NCI-H510A (cell line): ENCODE measurements at regions not wholly inside any gene's neighbourhood (a gene's known extent, or its start where the extent isn't known, plus 50 kb on each side); places are given as distances from the start of the nearest gene placed in this dataset.

ENCODE experiments used
- DNase-seq: peaks from one replicate; lab custom pipeline; 2025; lab: John Stamatoyannopoulos, UW

- DNase-seq = no peak
Observed at GRCh38 chr10:58970160-58970915, 206.1 kb upstream of the PHYHIPL start.

DNA sequence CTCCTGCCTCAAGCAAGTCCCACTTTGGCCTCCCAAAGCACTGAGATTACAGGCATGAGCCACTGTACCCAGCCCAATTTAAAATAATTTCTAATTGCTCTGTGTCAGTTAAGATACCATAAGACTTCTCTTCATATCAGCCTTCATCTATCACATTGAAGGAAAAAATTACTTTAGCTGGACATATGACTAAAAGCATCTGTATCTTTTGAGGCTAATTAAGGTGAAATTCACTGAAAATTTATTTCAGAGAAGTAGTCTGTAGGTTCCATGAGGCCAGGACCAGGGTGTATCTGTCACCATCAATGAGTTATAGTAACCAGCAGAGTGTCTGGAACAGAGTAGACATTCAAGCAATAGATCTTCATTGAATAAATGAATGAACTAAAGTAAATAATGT lies 205.2 kb upstream of the PHYHIPL start:
- no peak for DNase-seq

DNA sequence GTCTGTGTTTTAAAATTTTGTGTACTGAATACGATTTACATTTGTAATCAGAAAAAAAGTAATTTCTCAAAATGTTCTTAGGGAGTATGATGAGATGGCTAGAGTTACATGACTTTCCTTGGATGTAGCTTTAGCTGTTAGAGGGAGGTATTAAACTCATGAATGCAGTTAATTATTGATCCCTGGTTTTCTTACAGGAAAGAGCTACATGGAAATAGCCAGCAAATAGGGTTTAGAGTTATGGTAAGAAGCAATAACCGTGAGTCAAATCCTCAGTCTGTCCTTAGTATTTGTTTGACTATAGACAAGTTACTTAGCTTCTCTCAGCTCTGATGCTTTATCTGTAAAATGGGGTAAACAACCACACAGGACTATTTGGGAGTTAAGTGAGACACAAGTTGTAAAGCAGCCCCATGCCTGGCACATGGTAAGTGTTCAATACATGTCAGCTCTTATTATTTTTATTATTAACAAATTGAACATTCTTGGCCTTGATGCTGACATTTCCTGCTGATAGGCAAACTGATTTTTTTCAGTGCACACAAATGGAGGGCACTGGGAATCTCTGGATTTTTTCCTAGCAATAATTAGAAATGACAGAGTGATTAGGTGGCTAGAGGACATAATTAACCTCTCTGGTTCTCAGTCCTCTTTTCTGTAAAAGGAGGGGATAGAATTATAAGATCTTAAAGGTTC lies 204.5 kb upstream of the PHYHIPL start:
- DNase-seq = no peak

- DNase-seq = no peak
Observed at GRCh38 chr10:58972576-58973234, 203.7 kb upstream of the PHYHIPL start.

DNA sequence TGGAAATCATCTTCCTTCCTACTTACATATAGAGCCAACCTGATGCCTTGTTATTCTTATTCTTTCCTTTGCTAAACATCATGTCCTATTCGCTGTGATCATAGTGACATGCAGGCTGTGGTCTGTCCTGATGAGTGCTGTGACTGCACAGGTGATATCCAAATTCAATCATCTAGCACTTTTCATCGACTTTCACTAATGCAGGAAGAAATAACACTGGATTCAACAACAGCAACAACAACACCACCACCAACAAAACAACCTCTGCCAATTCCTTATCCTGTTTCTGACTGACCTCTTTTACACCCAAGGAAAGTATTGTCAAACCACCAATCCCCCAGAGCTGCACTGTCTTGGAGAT lies 203.2 kb upstream of the PHYHIPL start:
- no peak for DNase-seq

DNA sequence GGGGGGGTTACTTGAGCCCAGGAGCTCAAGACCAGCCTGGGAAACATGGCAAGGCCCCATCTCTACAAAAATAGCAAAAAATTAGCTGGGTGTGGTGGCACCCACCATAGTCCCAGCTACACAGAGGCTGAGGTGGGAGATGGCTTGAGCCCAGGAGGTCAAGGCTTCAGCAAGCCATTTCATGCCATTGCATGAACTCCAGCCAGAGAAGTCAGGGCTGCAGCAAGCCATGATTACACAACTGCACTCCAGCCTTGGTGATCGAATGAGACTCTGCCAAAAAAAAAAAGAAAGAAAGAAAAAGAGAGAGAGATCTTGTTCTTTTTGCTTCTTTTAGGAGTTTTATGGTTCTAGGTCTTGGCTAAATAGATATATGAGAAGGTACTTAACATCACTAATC lies 200.2 kb upstream of the PHYHIPL start:
- DNase-seq = no peak

DNA sequence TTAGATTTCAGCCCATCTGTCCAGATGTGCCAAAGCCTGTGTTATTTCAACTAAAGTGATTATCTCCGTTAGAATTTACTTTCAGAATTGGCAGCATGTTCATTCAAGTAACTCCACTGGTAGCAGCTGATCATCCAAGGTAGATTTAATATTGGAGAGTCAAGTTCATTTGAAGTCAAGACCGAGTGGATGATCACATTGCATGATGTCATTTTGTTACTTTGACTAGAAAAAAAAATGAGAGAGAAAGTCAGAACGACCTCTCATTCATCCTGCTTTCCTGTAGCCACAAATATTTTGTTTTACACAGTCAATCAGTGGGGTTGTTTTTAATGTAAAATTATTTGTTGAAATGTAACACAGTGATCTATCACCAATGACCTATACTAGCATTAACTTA lies 196.7 kb upstream of the PHYHIPL start:
- no peak for DNase-seq

DNA sequence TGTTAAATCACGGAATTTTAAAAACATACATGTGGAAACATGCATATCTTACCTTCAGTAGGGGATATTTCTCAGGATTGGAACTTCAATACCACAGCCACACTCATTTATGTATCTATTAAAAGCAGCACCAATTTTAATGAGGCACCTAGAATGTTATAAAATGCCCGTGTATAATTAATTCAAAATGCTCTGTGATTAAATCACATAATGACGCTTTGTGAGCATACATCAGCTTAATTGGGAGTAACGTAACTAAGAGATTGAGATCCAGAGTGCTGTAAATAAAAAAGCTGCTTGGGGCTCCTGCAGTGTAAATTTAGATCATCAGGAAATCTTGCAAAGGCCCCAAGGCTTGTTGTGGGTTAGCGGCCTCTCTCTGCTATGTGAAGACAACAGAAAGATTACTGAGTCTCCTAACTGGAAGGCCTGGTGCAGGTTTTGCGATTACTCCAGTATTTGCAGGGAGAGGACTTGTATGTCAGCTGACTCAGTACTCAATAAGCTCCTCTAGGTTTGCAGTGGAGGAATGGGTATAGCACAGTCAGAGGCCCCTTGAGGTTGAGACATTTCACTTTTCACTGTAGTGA lies 195.5 kb upstream of the PHYHIPL start:
- DNase-seq = no peak

DNA sequence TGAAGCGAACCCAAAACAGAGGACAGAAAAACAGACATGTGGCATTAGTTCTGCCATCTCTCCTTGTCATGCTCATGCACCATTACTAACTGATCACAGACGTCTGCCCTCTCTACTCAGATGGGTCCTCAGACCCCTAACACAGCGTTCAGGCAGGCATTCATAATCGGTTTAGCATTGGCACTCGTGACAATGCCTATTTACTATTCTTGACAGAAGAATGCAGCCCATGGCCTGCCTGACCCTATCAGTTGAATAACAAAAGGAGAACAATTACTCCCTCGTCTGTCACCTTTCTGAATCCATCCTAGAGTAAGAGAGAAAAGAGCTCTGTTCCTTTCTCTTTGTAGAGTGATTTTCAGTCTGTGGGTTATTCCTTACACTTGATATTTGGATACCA lies 194.6 kb upstream of the PHYHIPL start:
- no peak for DNase-seq

- no peak for DNase-seq
Observed at GRCh38 chr10:58982470-58983239, 193.8 kb upstream of the PHYHIPL start.

GRCh38 chr10:58985216-58985615 lies 191.2 kb upstream of the PHYHIPL start:
- no peak for DNase-seq

GRCh38 chr10:58989486-58990039 lies 186.9 kb upstream of the PHYHIPL start:
- no peak for DNase-seq

- no peak for DNase-seq
Observed at GRCh38 chr10:58990693-58991092, 185.8 kb upstream of the PHYHIPL start.

GRCh38 chr10:58991856-58992255 lies 184.6 kb upstream of the PHYHIPL start:
- no peak for DNase-seq

- DNase-seq = no peak
Observed at GRCh38 chr10:58992830-58993460, 183.5 kb upstream of the PHYHIPL start.

DNA sequence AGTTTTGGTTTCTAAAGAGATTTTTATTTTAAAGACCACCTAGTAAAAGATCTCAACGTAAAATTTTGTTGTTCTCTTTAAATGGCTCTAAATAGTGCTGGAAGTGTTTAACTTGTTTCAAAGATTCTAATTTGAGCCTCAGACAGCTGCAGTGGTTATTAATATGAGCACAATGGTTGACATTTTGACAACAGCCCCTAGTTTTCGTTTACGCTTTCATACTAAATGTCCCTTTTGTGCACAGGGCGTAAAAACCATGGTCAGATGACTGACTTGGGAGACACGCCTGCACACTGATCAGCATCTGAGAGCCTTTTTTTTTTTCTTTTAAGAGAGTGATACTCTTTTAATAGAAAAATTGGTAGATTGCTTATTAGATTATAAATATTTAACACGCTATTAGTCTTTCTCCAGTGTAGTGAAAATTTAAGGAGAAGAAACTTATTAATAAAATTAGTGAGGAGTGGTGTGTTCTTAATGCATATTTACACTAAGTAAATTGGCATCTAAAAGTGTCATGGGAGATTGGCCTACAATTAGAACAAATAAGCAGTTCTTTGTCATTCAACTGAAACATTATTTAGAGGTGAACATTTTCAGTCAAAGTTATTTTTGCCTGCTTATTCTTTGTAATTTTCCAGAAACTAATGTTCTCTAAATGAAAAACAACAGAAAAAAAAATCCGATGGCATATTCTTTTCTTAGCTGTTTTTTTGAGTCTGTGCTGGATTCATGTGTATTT lies 182.8 kb upstream of the PHYHIPL start:
- DNase-seq = no peak

DNA sequence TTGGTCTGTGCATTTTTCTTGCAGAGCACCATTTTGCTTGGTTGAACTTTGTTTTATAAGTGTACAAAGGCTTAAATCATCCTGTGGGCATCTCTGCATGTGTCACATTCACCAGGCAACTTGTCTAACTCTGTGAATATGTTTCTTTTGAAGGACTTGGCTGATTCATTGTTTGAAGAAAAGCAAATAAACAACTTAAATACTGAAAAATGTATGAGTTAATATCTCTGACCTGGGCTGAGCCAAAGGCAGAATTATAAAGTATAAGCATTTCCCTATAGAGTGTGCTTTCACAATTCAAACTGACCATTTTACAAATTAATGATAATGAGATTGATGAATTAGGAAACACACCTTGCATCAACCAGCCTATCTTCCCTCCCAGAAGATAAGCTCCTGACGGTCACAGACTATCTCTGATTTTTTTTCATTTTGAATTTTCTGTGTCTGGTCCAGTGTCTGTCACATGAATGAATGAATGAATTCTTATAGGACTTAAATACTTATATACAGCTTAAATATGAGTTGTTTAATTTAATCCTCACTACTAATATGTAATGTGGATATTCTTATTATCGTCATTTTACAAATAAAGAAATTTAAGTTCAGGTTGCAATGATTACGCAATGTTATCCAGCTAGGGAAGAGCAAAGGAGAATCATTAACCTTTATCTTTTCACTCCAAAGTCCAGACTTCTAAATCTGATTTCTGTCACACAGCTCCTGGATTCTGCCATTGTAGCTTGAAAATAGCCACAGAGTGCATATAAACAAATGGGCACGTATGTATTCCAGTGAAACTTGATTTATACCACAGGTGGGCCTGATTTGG lies 182.0 kb upstream of the PHYHIPL start:
- no peak for DNase-seq

GRCh38 chr10:58995058-58995596 lies 181.3 kb upstream of the PHYHIPL start:
- no peak for DNase-seq

GRCh38 chr10:58996063-58996462 lies 180.4 kb upstream of the PHYHIPL start:
- DNase-seq = no peak
